Ovary (tissue), 7 donors: ENCODE measurements at regions not wholly inside any gene's neighbourhood (a gene's known extent, or its start where the extent isn't known, plus 50 kb on each side); places are given as distances from the start of the nearest gene placed in this dataset.

ENCODE experiments used
- DNase-seq, 5 donors: peaks; one replicate each; pipeline ENCODE4 v3.0.0-alpha.2; 2019 to 2020
- H3K27ac ChIP-seq, 2 donors: fragments of 200-600 bp; one replicate each; pipeline versions ENCODE4 v1.5.1 to v1.8.0; 2019 to 2022
- H3K27me3 ChIP-seq: fragments of 200-600 bp; one replicate; pipeline ENCODE4 v1.8.0; 2022
- H3K36me3 ChIP-seq: fragments of 200-600 bp; sonication (generic); one replicate; pipeline ENCODE4 v1.5.1; 2019
- H3K4me1 ChIP-seq: one replicate; pipeline ENCODE4 v1.8.1; 2013; ENCODE audit warnings: mild to moderate bottlenecking, moderate library complexity; ENCODE audit not compliant: insufficient read depth
- H3K4me3 ChIP-seq: fragments of 200-600 bp; sonication (generic); one replicate; pipeline ENCODE4 v1.5.1; 2017
- H3K9me3 ChIP-seq, 2 donors: fragments of 200-600 bp in 1 of 2; sonication (generic) in 1 of 2; one replicate each; pipeline versions ENCODE4 v1.5.1 to v1.8.1; 2013 to 2019; ENCODE audit warnings: mild to moderate bottlenecking in 1 of 2, moderate library complexity in 1 of 2
- CTCF ChIP-seq, 3 donors: fragments of 450-650 bp in 2 of 3; fragments of 200-600 bp in 1 of 3; IDR thresholded peaks; one replicate each; pipeline versions ENCODE4 v1.5.1 to v1.8.0; 2016 to 2022; ENCODE audit warnings: antibody characterized with exemption in 3 of 3, mild to moderate bottlenecking in 1 of 3
- EP300 ChIP-seq: sonication (generic); formaldehyde crosslinking; IDR thresholded peaks from one replicate; pipeline ENCODE4 v1.6.1; 2017; ENCODE audit warnings: antibody characterized with exemption
- POLR2A ChIP-seq: fragments of 450-650 bp; IDR thresholded peaks from one replicate; pipeline ENCODE4 v1.6.1; 2017; ENCODE audit warnings: antibody characterized with exemption, mild to moderate bottlenecking, moderate library complexity
- WGBS, 3 donors: extraction: QIAGEN DNeasy Blood & Tissue Kit in 1 of 3; methylation state at CpG; one replicate each; pipeline versions ENCODE4 v1.1.5 to v1.1.7; 2013 to 2017; 5-methylcytosine and 5-hydroxymethylcytosine counted together
- intact Hi-C, 4 donors: fragments of 100-400 bp; cut with DNase I; formaldehyde crosslinking; loops; one replicate each; pipeline versions ENCODE4 v1.11.0 to v1.15.1; 2022 to 2023
- donor health status: DM: no; HTN: no; CAD: no; lungs with moderate emphysema.
- donor health status: DM: no; HTN: no; CAD: no.
- donor health status: Bipolar disorder and iron deficiency.
- donor health status: DM: no; HTN: no; CAD: no.
- donor health status: DM: yes; HTN: yes; CAD: no.

- intact Hi-C loops = loop anchor here in 3 of 4 donors (5.0 to 10.0 kb wide), 3 partner anchors 161 to 242 kb away; no protein-coding TSS in a partner anchor
- DNase-seq = no peak
- no peak for TF ChIP-seq POLR2A
- H3K4me1 ChIP-seq = no peaks in the 10 kb centered on the region
- WGBS, 3 donors = 89 to 92% (median 90%) methylated on average over 2 of the region's 2 CpGs
- no peak overlapping the region for H3K27ac ChIP-seq
- H3K27me3 ChIP-seq = no peaks in the 10 kb centered on the region
- no peaks in the 10 kb centered on the region for H3K9me3 ChIP-seq
- H3K4me3 ChIP-seq = no peak overlapping the region
- H3K36me3 ChIP-seq = no peaks in the 10 kb centered on the region
Measured at GRCh38 chr10:94075506-94075905, 81.8 kb downstream of the PLCE1 start.

- Histone ChIP-seq H3K27ac (no peak overlapping the region), H3K9me3 (no peaks in the 10 kb centered on the region), H3K4me1 (no peaks in the 10 kb centered on the region), H3K36me3 (no peaks in the 10 kb centered on the region), H3K27me3 (no peaks in the 10 kb centered on the region), H3K4me3 (no peak overlapping the region)
- WGBS, 3 donors = 3 to 6% (median 5%) methylated on average over 2 of the region's 2 CpGs
- intact Hi-C loops = loop anchor here in 3 of 4 donors (5.0 to 10.0 kb wide), 3 partner anchors 162 to 241 kb away; no protein-coding TSS in a partner anchor
- DNase-seq = peak in 3 of 5 donors; percentile 13 to 37 (median 24)
- TF ChIP-seq POLR2A (no peak), EP300 (no peak), CTCF (IDR thresholded peaks at IDR 0.05) (peak in 2 of 3 donors; percentile 25 to 72)
Measured at GRCh38 chr10:94076325-94076841, 82.7 kb downstream of the PLCE1 start.

- H3K36me3 ChIP-seq = no peaks in the 10 kb centered on the region
- H3K9me3 ChIP-seq = no peaks in the 10 kb centered on the region
- H3K4me1 ChIP-seq = no peaks in the 10 kb centered on the region
- no peaks in the 10 kb centered on the region for H3K27me3 ChIP-seq
- 38 to 44% (median 39%) methylated on average over 4 of the region's 4 CpGs for WGBS, 3 donors
- no peak overlapping the region for H3K27ac ChIP-seq
- intact Hi-C loops = loop anchor here in 3 of 4 donors (5.0 to 10.0 kb wide), 3 partner anchors 162 to 240 kb away; no protein-coding TSS in a partner anchor
- DNase-seq = no peak
- no peak overlapping the region for H3K4me3 ChIP-seq
- TF ChIP-seq EP300 (no peak), POLR2A (no peak), CTCF (IDR thresholded peaks at IDR 0.05) (no peak)
Measured at GRCh38 chr10:94077042-94077441, 83.3 kb downstream of the PLCE1 start.

GRCh38 chr10:94080108-94080507 lies 86.4 kb downstream of the PLCE1 start:
- Histone ChIP-seq H3K27me3 (no peaks in the 10 kb centered on the region), H3K36me3 (no peaks in the 10 kb centered on the region), H3K9me3 (no peaks in the 10 kb centered on the region), H3K4me1 (no peaks in the 10 kb centered on the region), H3K4me3 (no peak overlapping the region), H3K27ac (no peak overlapping the region)
- no peak for DNase-seq
- intact Hi-C loops = loop anchor here in 2 of 4 donors (5.0 to 10.0 kb wide), 2 partner anchors 232 to 235 kb away; no protein-coding TSS in a partner anchor
- TF ChIP-seq EP300 (no peak), POLR2A (no peak), CTCF (IDR thresholded peaks at IDR 0.05) (no peak)

- intact Hi-C loops = loop anchor here in 2 of 4 donors (5.0 to 10.0 kb wide), 2 partner anchors 229 to 231 kb away; no protein-coding TSS in a partner anchor
- Histone ChIP-seq H3K27ac (no peak overlapping the region), H3K9me3 (no peaks in the 10 kb centered on the region), H3K4me1 (no peaks in the 10 kb centered on the region), H3K4me3 (no peak overlapping the region), H3K27me3 (no peaks in the 10 kb centered on the region), H3K36me3 (no peaks in the 10 kb centered on the region)
- WGBS, 3 donors = 73 to 81% (median 76%) methylated on average over 5 of the region's 5 CpGs
- TF ChIP-seq EP300 (no peak), POLR2A (no peak), CTCF (IDR thresholded peaks at IDR 0.05) (no peak)
- no peak for DNase-seq
Measured at GRCh38 chr10:94083662-94084265, 90.0 kb downstream of the PLCE1 start.
